Type B pancreatic cell (in vitro differentiated cells): ENCODE measurements at regions not wholly inside any gene's neighbourhood (a gene's known extent, or its start where the extent isn't known, plus 50 kb on each side); places are given as distances from the start of the nearest gene placed in this dataset.

Source experiments
- DNase-seq: peaks from one replicate; pipeline ENCODE4 v3.0.0; 2021; ENCODE audit warnings: mixed read lengths; ENCODE audit not compliant: unreplicated experiment; ENCODE audit errors: extremely low spot score
- H3K27ac Mint-ChIP-seq: 2 replicates; pipeline ENCODE4 v1.8.0; 2021; ENCODE audit warnings: mild to moderate bottlenecking, mixed read lengths
- H3K27me3 Mint-ChIP-seq: 2 replicates; pipeline ENCODE4 v1.8.0; 2021; ENCODE audit warnings: mixed read lengths
- H3K36me3 Mint-ChIP-seq: 2 replicates; pipeline ENCODE4 v1.8.0; 2021; ENCODE audit warnings: mixed read lengths
- H3K4me1 Mint-ChIP-seq: one replicate; pipeline ENCODE4 v1.8.0; 2021; ENCODE audit warnings: mixed read lengths; ENCODE audit not compliant: unreplicated experiment
- H3K4me3 Mint-ChIP-seq: 2 replicates; pipeline ENCODE4 v1.8.0; 2021; ENCODE audit warnings: mild to moderate bottlenecking, mixed read lengths
- H3K9me3 Mint-ChIP-seq: 2 replicates; pipeline ENCODE4 v1.8.0; 2021; ENCODE audit warnings: mixed read lengths
- TF ChIP-seq, protein P1 (sequence below): fragments of 200-600 bp; sonication (generic); conservative IDR thresholded peaks from 2 replicates; pipeline ENCODE4 v1.5.0; 2021; ENCODE audit warnings: antibody characterized with exemption, mild to moderate bottlenecking

- no peak for DNase-seq
- TF ChIP-seq, protein P1, sequence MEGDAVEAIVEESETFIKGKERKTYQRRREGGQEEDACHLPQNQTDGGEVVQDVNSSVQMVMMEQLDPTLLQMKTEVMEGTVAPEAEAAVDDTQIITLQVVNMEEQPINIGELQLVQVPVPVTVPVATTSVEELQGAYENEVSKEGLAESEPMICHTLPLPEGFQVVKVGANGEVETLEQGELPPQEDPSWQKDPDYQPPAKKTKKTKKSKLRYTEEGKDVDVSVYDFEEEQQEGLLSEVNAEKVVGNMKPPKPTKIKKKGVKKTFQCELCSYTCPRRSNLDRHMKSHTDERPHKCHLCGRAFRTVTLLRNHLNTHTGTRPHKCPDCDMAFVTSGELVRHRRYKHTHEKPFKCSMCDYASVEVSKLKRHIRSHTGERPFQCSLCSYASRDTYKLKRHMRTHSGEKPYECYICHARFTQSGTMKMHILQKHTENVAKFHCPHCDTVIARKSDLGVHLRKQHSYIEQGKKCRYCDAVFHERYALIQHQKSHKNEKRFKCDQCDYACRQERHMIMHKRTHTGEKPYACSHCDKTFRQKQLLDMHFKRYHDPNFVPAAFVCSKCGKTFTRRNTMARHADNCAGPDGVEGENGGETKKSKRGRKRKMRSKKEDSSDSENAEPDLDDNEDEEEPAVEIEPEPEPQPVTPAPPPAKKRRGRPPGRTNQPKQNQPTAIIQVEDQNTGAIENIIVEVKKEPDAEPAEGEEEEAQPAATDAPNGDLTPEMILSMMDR = no peak
- H3K27me3 Mint-ChIP-seq = peaks cover 21% of the 10 kb centered on the region
Measured at GRCh38 chr14:75370416-75371205, 57.2 kb upstream of the JDP2 start.

DNA sequence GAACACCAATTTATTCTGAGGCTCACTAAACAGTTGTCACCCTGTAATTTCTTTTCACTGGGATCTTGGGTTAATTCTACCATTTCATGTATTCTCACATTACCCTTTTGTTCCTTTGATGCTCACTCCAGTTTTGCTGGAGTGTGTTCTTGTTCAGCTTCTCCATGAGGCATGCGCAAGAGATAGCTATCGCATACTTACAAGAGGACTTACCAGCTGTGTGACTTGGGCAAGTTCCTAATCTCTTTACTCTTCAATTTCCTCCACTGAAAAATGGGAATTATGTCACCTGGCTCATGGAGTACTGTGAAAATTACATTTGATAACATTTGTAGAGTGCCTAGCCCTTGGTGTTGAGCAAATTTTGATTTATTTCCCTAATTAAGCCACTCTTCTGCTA, 56.5 kb upstream of the JDP2 start:
- Mint-ChIP-seq H3K36me3 (peaks cover 4% of the 10 kb centered on the region), H3K9me3 (peaks cover 5% of the 10 kb centered on the region), H3K4me1 (peaks cover 7% of the 10 kb centered on the region), H3K4me3 (no peak overlapping the region), H3K27ac (no peak overlapping the region), H3K27me3 (peaks cover 19% of the 10 kb centered on the region)
- TF ChIP-seq, protein P1 = no peak
- DNase-seq = no peak

More at GRCh38 chr14:75370416-75371205, 57.2 kb upstream of the JDP2 start:
- no peak overlapping the region for H3K4me3 Mint-ChIP-seq
- peaks cover 5% of the 10 kb centered on the region for H3K9me3 Mint-ChIP-seq
- no peak overlapping the region for H3K27ac Mint-ChIP-seq
- H3K36me3 Mint-ChIP-seq = peaks cover 4% of the 10 kb centered on the region
- peaks cover 7% of the 10 kb centered on the region for H3K4me1 Mint-ChIP-seq

GRCh38 chr14:75372260-75372659, 55.6 kb upstream of the JDP2 start:
- TF ChIP-seq, protein P1 = no peak
- Mint-ChIP-seq H3K9me3 (peaks cover 5% of the 10 kb centered on the region), H3K36me3 (peaks cover 4% of the 10 kb centered on the region), H3K27me3 (peaks cover 19% of the 10 kb centered on the region), H3K4me3 (no peak overlapping the region), H3K4me1 (peaks cover 7% of the 10 kb centered on the region), H3K27ac (no peak overlapping the region)
- DNase-seq = no peak

DNA sequence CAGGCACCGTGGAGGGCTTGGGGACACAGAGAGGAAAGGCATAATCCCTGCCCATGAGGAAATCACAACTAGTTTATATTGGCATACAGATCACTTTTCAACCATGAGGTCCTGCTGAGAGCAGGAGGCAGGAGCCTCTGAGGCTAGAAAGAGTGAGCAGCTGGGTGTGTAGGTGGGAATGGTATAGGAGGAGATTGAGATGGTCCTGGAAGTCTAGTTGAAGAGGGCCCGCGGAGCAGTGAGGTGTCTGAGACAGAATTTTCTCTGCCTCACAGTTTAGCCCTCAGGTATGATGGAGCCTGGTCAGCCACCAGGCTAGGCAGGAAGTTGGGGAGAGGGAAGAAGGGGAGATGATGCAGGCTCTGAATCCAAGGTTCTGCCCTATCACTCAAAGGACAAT, 54.7 kb upstream of the JDP2 start:
- Mint-ChIP-seq H3K27me3 (peaks cover 19% of the 10 kb centered on the region), H3K36me3 (peaks cover 4% of the 10 kb centered on the region), H3K4me3 (no peak overlapping the region), H3K9me3 (peaks cover 5% of the 10 kb centered on the region), H3K27ac (no peak overlapping the region), H3K4me1 (peaks cover 7% of the 10 kb centered on the region)
- TF ChIP-seq, protein P1 = no peak
- DNase-seq = no peak

DNA sequence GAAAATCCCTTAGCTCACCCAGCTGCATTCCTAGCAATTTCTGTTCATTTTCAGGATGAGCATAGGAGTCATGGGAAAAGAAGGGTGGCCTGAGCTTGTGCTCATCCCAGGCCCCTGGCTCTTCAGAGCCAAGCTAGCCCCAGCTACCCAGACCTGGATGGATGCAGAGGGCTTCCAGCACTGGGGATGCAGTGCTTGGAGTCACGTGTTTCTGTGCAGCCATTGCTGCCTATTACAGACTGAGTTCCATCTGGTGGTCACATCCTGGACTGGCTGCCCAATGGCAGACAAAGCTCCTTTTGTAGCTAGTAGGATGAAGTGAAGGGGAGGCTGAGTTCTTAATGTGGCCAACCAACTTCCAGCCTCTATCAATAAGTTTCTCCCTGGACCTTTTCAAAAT, 54.2 kb upstream of the JDP2 start:
- DNase-seq = no peak
- Mint-ChIP-seq H3K27me3 (peaks cover 17% of the 10 kb centered on the region), H3K27ac (no peak overlapping the region), H3K36me3 (peaks cover 3% of the 10 kb centered on the region), H3K4me1 (peaks cover 7% of the 10 kb centered on the region), H3K9me3 (peaks cover 3% of the 10 kb centered on the region), H3K4me3 (no peak overlapping the region)
- TF ChIP-seq, protein P1 = no peak
